ENCODE measurements at regions not wholly inside any gene's neighbourhood (a gene's known extent, or its start where the extent isn't known, plus 50 kb on each side); places are given as distances from the start of the nearest gene placed in this dataset.

- TF ChIP-seq EZH2 (IDR thresholded peaks at IDR 0.05; ENCODE audit: low read length, unreplicated experiment), result no peak
- no peak for TF ChIP-seq CTCF (conservative IDR thresholded peaks at IDR 0.05; ENCODE audit: low read depth, low read length)
Measured at GRCh38 chr5:2695200-2695891, 56.1 kb downstream of the IRX2 start.
